ENCODE measurements at regions not wholly inside any gene's neighbourhood (a gene's known extent, or its start where the extent isn't known, plus 50 kb on each side); places are given as distances from the start of the nearest gene placed in this dataset.
"Not testable (repeated sequence)": the region's sequence is repeated elsewhere in the genome, so short reads cannot be mapped to it uniquely, and the experiment has no call there.

DNA sequence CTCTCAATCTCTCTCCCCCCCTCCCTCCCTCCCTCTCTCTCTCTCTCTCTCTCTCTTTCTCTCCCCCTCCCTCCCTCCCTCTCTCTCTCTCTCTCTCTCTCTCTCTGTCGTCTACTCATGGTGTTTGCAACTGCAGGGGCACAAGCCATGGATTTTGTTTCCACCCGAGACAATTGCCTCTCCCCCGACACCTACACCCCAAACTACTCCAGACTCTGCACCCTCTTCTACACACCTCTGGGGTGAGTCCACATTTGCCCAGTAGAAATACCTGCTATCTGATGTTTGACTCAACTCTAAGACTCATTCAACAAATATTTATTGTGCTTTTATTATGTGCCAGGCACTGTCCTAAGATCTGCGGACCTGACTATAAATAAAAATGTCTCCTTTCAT, 93.7 kb downstream of the TMEM17 start:
- in situ Hi-C loops (cut with MboI; ENCODE audit: low sequenced_read_pairs), result loop anchor here (10.0 kb wide), 2 partner anchors 428 to 488 kb away; no protein-coding TSS in a partner anchor

DNA sequence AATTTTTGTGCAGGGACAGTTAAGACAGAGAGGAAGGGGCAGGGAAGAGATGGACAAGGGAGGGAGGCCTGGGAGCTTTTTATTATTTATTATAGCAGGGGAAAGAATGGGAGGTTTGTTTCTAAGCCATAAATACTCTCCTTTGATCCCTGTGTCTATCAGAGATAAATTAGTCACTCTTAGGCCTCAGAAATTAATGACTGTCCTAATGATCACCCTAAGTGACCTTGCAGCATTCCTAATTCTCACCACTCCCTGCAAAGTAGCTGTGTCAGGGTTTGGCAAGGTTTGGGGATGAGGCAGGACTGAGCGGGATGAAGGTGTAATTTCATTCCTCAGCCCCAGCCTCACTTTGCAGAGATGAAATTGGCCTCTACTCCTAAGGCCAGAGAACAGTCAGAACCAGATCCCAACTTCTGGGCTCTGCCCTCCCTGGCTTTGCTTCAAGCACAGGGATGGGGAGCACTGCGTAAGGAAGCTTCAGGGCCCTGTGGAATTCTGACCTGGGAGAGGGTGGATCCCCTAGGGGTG, 95.0 kb downstream of the TMEM17 start:
- in situ Hi-C loops (cut with MboI; ENCODE audit: low sequenced_read_pairs), result loop anchor here (10.0 kb wide), 2 partner anchors 426 to 486 kb away; no protein-coding TSS in a partner anchor

DNA sequence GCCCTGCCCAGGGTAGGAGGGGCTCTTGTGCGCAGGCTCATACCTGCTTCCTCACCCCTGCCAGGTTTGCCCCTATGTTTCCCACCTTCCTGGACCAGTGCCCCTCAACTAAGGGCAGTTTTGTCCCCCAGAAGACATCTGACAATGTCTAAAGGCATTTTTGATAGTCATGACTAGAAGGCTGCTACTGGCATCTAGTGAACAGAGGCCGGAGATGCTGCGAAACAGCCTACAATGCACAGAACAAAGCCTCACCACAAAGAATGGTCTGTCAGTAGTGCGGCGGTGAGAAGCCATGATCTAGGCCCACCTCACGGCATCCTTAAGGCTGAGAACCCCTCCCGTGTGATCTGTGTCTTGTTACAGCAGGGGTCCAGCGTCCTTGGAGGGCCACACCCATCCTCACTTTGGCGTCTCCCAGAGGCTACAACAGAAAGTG, 96.0 kb downstream of the TMEM17 start:
- in situ Hi-C loops (cut with MboI; ENCODE audit: low sequenced_read_pairs), result loop anchor here (10.0 kb wide), 2 partner anchors 425 to 485 kb away; no protein-coding TSS in a partner anchor

DNA sequence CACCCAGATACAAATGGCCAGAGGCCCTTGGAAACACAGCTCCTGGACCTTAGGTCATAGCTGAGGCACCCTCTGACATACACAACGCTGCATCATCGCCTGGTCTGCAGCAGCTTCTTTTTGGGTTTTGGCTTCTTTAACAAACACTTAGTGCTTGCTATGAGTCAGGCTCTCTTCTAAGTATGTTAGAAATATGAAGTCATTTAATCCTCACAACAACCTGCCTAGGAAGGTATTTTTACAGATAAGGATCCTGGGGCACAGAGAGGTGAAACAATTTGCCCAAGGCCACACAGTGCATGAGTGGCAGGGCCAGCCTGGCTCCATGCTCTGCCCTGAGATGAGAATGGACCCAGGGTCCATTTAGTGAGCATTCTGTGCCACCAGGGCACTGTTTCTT, 96.6 kb downstream of the TMEM17 start:
- in situ Hi-C loops (cut with MboI; ENCODE audit: low sequenced_read_pairs), result no loop called here

DNA sequence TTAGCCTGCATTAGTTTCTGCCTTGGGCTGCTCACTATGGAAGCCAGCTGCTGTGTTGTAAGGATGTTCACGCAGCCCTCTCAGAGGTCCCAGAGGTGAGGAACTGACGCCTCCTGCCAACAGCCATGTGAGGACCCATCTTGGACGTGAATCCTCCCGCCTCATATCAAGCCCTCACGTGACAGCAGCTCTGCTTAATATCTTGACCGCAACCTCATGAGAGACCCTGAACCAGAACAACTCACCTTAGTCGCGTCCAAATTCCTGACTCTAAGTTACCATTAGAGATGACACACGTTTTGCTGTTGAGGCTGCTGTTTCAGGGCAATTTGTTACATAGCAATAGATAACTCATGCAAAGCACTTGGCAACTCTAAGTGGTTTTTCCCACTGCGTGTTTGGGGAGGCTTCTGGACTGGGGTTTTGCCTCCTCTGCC, 97.7 kb downstream of the TMEM17 start:
- in situ Hi-C loops (cut with MboI; ENCODE audit: low sequenced_read_pairs), result no loop called here

DNA sequence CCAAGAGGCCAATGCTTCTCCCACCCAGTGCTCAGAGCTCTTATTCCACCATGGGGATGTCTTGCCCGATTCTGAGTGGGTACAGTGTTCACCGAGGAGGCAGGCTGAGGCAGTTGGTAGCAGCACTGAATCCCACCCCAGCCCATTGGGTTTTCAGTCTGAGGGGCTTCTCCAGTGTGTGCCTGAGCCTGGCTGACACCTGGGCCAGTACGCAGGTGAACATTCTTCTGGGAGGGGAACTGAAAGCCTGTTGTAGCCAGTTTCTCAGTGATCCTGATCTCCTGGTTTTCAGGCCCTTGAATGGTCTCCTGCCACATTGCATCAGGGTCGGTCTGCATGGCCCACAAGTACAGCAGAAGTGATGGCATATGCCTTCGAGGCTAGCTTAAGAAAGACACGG, 98.2 kb downstream of the TMEM17 start:
- in situ Hi-C loops (cut with MboI; ENCODE audit: low sequenced_read_pairs), result no loop called here

DNA sequence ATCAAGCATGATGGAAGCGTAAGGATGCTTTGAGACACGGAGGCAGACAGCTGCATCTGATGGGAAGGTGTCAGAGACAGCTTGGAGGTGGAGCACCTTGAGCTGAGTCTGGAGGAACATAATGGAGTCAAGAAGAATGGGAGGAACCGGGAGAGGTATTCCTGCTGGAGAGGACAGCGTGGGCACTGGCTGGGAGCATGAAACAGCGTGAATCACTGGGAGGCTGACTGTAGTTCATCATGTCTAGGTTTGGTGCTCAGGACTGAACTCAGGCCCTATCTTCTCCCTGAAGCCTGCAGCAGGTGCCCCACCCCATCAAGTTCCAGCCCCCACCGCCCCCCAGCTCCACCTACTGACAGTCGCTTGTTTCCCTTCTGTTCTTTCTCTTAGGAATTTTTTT, 98.6 kb downstream of the TMEM17 start:
- in situ Hi-C loops (cut with MboI; ENCODE audit: low sequenced_read_pairs), result no loop called here

DNA sequence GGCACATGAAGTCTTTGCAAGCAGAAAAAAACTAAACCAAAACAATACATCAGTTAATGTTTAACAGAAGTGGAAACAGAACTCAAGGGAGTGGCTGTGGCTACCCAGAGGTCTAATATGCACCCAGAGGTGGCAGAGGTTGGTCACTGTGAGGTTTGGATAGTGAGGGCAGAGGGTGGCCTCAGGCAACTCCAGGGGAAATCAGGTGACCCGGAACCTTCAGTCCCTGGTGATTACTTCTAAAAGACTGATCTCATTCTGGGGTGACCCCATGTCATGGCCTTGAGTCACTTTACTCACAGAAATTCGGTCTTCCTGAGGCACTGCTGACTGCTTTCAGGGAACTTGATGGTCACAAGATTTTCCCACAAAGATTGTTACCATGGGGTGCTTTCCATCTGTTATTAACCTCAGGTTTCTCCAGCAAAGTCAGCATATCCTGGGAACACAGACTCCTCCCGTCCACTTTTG, 99.4 kb downstream of the TMEM17 start:
- in situ Hi-C loops (cut with MboI; ENCODE audit: low sequenced_read_pairs), result no loop called here

DNA sequence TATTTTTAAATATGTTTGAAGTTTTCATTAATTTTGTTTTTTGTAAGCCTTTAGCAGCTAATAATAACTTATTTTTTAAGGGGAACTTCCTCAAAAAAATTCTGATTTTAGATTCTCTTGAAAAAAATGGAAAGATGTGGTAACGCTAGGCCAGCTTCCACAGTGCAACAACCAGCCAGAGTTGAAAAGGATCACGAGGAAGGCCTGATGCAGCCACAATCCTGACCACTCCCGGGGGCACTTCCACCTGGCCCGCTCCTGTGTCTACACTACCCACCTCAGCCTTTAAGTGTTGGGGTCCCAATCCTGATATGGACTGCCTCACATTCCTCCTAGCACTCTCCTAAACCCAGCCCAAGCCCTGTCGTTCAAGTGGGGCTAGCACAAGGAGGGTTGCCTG, 101.1 kb downstream of the TMEM17 start:
- in situ Hi-C loops (cut with MboI; ENCODE audit: low sequenced_read_pairs), result no loop called here

DNA sequence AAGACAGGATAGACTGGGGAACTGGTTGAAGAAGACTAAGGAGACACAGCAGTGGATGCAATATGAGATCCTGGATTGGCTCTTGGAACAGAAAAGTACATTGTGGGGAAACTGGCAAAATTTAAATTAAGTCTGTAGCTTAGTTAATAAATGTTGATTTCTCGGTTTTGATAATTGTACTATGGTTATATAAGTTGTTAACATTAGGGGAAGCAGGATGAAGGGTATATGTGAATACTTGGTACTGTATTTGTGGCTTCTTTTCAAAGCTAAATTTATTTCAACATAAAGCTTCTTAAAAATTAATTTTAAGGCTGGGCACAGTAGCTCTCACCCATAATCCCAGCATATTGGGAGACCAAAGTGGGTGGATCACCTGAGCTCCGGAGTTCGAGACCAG, 103.8 kb downstream of the TMEM17 start:
- in situ Hi-C loops (cut with MboI; ENCODE audit: low sequenced_read_pairs), result no loop called here

DNA sequence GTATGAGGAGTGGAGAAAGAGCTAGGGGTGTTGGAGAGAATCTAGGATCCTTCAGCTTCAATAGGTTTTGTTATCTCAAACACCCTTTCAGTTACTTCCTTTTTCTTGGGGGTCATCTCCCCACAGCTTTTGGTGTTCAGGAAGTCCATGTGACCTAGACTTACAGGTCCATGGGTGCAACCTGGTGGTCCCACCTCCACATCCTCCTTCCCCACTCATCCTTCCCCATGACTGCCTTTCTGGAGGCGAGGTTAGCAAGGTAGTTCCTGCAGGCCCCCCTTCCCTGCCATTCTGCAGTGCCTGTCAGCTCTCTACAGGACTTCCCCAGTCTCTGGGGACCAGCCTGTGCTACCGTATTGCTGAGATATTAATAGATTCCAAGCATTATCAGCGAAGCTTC, 107.6 kb downstream of the TMEM17 start:
- in situ Hi-C loops (cut with MboI; ENCODE audit: low sequenced_read_pairs), result no loop called here

DNA sequence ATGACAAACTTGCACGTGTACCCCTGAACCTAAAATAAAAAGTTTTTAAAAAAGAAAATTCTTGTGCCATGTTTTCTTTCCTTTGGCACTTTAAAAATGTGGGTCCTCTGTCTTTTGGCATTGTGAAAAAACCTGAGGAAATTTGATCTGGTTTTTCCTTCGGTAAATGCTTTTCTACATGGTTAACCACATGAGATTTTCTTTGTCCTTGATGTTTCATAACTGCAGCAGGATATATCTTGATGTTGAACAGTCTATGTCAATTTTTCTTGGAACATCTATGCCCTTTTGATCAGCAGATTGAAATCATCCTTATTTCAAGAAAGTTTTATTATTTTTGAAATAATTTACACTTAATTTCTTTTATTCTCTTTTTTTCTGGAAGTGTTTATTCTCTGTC, 109.1 kb downstream of the TMEM17 start:
- in situ Hi-C loops (cut with MboI; ENCODE audit: low sequenced_read_pairs), result no loop called here

DNA sequence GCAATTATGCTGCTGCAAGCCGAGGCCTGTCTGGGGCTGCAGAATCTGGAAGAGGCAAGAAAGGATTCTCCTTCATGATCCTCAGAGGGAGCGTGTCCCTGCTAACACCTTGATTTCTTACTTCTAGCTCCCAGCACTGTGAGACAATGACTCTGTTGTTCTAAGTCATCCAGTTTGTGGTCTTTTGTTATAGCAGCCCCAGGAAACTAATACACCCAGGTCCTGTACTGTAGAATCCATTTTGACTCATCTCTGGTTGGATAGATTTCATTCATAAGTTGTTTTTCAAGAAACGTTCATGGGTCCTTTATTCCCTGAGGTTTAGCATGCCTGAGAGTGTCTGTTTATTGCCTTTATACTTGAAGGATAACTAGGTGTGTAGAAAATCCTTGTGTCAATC, 112.7 kb downstream of the TMEM17 start:
- in situ Hi-C loops (cut with MboI; ENCODE audit: low sequenced_read_pairs), result no loop called here

DNA sequence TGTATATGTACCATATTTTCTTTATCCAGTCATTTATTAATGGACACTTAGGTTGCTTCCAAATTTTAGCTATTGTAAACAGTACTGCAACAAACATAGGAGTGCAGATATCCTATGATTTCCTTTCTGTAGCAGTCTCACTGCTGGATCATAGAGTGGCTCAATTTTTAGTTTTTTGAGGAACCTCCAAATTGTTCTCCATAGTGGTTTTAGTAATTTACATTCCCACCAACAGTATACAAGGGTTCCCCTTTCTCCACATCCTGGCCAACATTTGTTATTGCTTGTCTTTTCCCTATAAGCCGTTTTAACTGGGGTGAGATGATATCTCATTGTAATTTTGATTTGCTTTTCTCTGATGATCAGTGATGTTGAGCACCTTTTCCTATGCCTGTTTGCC, 114.3 kb downstream of the TMEM17 start:
- in situ Hi-C loops (cut with MboI; ENCODE audit: low sequenced_read_pairs), result no loop called here

DNA sequence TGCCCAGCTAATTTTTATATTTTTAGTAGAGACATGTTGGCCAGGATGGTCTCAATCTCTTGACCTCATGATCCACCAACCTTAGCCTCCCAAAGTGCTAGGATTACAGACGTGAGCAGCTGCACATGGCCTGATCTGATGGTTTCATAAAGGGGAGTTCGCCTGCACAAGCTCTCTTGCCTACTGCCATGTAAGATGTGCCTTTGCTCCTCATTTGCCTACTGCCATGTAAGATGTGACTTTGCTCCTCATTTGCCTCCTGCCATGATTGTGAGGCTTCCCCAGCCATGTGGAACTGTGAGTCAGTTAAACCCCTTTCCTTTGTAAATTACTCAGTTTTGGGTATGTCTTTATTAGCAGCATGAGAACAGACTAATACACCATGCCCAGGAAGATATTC, 119.6 kb downstream of the TMEM17 start:
- in situ Hi-C loops (cut with MboI; ENCODE audit: low sequenced_read_pairs), result not testable (repeated sequence)

DNA sequence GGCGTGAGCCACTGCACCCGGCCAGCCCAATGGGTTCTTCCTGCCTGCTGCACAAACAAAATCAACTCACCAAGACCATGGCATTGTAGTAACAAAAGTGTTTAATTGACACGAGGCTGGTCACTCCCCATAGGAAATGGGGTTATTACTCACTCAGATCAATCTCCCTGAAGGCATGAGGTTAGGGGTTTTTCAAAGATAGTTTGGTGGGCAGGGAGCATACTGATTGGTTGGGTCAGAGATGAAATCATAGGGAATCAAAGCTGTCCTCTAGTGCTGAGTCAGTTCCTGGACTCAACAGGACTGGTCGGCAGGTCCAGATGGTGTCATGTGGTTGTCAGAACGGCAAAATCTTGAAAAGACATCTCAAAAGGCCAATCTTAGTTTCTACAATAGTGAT, 122.1 kb downstream of the TMEM17 start:
- in situ Hi-C loops (cut with MboI; ENCODE audit: low sequenced_read_pairs), result no loop called here

DNA sequence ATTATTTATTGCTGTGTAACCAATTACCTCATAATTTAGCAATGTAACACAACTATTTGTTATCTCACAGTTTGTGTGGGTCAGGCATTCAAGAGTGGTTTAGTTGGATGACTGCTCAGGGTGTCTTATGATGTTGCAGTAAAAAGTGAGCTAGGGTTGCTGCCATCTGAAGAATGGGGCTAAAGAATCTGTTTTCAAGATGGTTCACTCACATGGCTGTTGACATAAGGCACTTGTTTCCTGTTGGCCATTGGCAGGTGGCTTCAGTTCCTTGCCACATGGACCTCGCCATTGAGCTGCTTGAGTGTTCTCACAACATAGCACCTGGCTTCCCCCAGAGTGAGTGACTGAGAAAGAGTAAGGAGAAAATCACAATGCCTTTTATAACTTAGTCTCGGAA, 123.2 kb downstream of the TMEM17 start:
- in situ Hi-C loops (cut with MboI; ENCODE audit: low sequenced_read_pairs), result no loop called here

DNA sequence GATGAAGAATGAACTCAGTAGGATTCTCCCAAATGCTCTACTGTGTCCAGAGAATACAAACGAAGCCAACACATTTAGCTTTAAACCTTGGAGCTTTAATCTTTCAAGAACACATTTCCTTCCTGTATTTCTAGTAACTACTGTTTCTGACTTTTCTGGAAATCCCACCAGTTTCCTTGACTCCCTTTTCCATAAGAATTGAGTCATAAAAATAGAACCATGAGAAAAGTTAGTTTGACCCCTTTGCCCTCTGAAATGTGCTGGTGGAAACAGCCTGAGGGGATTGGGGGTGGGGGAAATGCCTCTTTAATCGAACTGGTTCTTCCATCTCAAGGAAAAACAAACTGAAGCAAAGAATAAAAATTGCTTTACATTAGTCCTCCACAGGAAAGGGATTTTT, 123.9 kb downstream of the TMEM17 start:
- in situ Hi-C loops (cut with MboI; ENCODE audit: low sequenced_read_pairs), result no loop called here

DNA sequence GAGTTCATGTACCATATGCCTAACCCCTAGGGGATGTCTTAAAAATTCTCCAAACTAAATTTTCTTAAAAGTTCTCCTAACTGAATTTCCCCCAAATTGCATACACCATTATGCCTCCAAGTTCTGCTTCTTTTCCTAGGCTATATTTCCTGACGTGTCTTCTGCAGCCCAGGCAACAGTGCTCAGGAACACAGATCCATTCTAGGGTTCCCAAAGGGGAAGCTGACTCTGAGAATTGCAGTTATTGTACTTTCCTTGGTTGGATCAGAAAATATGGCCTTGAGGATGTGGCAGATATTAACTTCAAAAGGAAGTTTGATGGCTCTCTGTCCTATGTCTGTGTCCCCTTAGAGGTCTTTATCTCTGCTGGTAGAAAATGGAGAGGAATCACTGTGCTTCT, 124.3 kb downstream of the TMEM17 start:
- in situ Hi-C loops (cut with MboI; ENCODE audit: low sequenced_read_pairs), result no loop called here

DNA sequence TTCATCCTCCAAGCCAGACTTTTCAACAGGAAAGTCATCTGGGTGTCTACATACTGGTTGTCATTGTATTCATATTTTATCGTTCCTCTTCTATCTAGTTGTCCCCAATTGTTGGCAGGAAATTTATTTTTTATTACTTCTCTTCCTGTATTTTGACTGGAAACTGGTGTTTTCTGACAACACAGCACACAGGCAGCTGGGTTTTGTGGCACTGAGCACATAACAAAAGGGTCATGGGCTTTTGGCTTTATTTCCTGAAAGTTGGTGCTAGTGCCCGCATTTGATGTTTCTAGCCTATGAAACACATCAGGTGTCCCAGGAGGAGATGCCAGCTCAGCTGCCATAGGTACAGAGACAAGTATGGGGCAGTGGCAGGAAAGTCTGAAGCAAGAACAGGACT, 126.4 kb downstream of the TMEM17 start:
- in situ Hi-C loops (cut with MboI; ENCODE audit: low sequenced_read_pairs), result no loop called here

DNA sequence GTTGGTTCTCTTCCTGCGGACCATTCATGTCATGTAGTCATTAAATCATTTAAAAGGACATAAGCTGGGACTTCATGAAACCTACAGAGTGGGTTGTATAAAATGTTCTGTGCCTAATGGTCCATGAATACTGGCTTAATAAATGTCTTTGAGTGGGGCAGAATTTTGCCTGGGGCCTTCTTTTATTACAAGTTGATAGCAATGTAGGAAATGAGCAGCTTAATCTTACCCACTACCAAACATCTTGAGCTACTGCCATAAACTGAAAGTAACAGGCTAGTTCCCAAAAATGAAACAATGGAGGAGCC, 130.9 kb downstream of the TMEM17 start:
- in situ Hi-C loops (cut with MboI; ENCODE audit: low sequenced_read_pairs), result no loop called here

DNA sequence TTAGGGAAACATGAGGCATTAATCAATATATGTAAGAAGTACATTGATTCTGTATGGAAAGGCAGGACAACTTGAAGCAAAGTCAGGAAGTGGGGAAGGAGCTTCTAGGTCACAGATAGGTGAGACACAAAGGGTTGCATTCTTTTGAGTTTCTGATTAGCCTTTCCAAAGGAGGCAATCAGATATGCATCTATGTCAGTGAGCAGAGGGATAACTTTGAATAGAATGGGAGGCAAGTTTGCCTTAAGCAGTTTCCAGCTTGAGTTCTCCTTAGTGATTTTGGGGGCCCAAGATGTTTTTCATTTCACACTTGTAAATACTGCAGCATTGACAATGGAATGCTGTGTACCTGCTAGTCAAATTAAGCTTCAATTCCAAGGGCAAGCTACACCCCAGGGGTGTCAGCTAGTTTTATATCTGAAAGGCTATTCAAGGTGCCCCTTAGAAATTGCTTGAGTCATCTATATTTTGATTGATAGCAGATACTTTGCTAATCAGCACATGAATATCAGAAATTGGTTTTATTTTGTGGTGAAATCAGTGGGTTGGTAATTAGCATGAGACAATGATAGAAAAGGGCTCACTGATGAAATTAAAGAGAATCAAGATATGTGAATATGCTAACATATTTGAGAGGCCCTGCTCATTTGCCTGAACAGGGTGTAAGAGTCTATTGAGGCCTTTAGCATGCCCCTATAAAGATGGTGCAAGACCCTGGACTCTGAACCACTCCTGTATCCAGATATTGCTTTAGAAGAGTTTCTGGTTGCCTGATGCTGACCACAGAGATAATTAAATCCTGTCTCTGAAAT, 131.5 kb downstream of the TMEM17 start:
- in situ Hi-C loops (cut with MboI; ENCODE audit: low sequenced_read_pairs), result no loop called here

DNA sequence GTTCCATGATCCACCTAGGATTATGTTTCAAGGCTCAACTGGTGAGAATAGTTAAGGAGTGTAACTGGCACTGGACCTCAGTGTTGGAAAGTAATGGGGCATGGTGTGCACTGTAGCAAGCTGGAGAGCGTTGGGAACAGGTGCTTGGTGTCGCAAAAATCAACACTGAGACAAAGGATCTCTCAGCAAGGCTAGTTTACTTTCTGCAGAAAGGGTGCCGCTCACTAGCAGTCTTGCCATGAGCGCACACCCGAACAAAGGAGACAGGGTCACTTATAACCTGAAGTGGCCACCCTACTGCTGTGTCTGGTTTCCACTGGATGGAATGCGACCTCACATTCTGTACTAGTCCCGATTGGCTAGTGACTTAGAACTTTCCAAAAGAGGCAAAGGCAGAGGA, 133.2 kb downstream of the TMEM17 start:
- in situ Hi-C loops (cut with MboI; ENCODE audit: low sequenced_read_pairs), result no loop called here

All from HL-60/S4 (cell line).